ENCODE measurements at regions not wholly inside any gene's neighbourhood (a gene's known extent, or its start where the extent isn't known, plus 50 kb on each side); places are given as distances from the start of the nearest gene placed in this dataset.
"Not testable (repeated sequence)": the region's sequence is repeated elsewhere in the genome, so short reads cannot be mapped to it uniquely, and the experiment has no call there.

GRCh38 chr1:188669728-188670382 is 1807.8 kb downstream of the BRINP3 start:
- DNase-seq: no peak

- no peak for DNase-seq
These were observed 1806.8 kb downstream of the BRINP3 start for GRCh38 chr1:188670837-188671236.

GRCh38 chr1:188672153-188672552 is 1805.5 kb downstream of the BRINP3 start:
- no peak for DNase-seq

GRCh38 chr1:188689542-188689941 is 1788.1 kb downstream of the BRINP3 start:
- DNase-seq: no peak

- DNase-seq: no peak
These were observed 1777.5 kb downstream of the BRINP3 start for GRCh38 chr1:188700116-188700515.

- DNase-seq: no peak
These were observed 1770.9 kb downstream of the BRINP3 start for GRCh38 chr1:188706742-188707141.

- DNase-seq: no peak
These were observed 1768.7 kb downstream of the BRINP3 start for GRCh38 chr1:188708795-188709535.

GRCh38 chr1:188715566-188715965 is 1762.1 kb downstream of the BRINP3 start:
- no peak for DNase-seq

GRCh38 chr1:188719735-188720134 is 1757.9 kb downstream of the BRINP3 start:
- DNase-seq: no peak

GRCh38 chr1:188723332-188724020 is 1754.2 kb downstream of the BRINP3 start:
- no peak for DNase-seq

GRCh38 chr1:188729039-188729438 is 1748.6 kb downstream of the BRINP3 start:
- DNase-seq: no peak

GRCh38 chr1:188735567-188735966 is 1742.1 kb downstream of the BRINP3 start:
- no peak for DNase-seq

- not testable (repeated sequence) for DNase-seq
These were observed 1728.4 kb downstream of the BRINP3 start for GRCh38 chr1:188749275-188749674.

GRCh38 chr1:188752027-188752426 is 1725.6 kb downstream of the BRINP3 start:
- not testable (repeated sequence) for DNase-seq

- DNase-seq: not testable (repeated sequence)
These were observed 1719.9 kb downstream of the BRINP3 start for GRCh38 chr1:188757747-188758146.

- DNase-seq: no peak
These were observed 1716.4 kb downstream of the BRINP3 start for GRCh38 chr1:188761226-188761625.

GRCh38 chr1:188762166-188762743 is 1715.4 kb downstream of the BRINP3 start:
- no peak for DNase-seq

GRCh38 chr1:188763541-188763940 is 1714.1 kb downstream of the BRINP3 start:
- DNase-seq: no peak

GRCh38 chr1:188769181-188769580 is 1708.5 kb downstream of the BRINP3 start:
- no peak for DNase-seq

- DNase-seq: no peak
These were observed 1707.7 kb downstream of the BRINP3 start for GRCh38 chr1:188769936-188770335.

- DNase-seq: no peak
These were observed 1699.1 kb downstream of the BRINP3 start for GRCh38 chr1:188778578-188778977.

GRCh38 chr1:188782220-188782841 is 1695.3 kb downstream of the BRINP3 start:
- no peak for DNase-seq

GRCh38 chr1:188794969-188795368 is 1682.7 kb downstream of the BRINP3 start:
- DNase-seq: no peak
